Effector memory CD8-positive, alpha-beta T cell (primary cell): ENCODE measurements at regions not wholly inside any gene's neighbourhood (a gene's known extent, or its start where the extent isn't known, plus 50 kb on each side); places are given as distances from the start of the nearest gene placed in this dataset.
A peak's percentile ranks its signal among the peaks of the same experiment; 100 is the strongest.
"Not testable (repeated sequence)": the region's sequence is repeated elsewhere in the genome, so short reads cannot be mapped to it uniquely, and the experiment has no call there.

Experiments used
- ATAC-seq: fragments of 150-1000 bp; cut with Tn5 transposase; replicated peaks from 2 replicates; pipeline ENCODE4 v1.10.0; 2021; ENCODE audit warnings: mild to moderate bottlenecking, moderate library complexity
- DNase-seq, 3 experiments: peaks; one replicate each; pipeline ENCODE4 v3.0.0; 2021
- H3K27ac Mint-ChIP-seq, 2 donors: one replicate each; pipeline ENCODE4 v1.8.0; 2022; ENCODE audit warnings: mild to moderate bottlenecking in 2 of 2, mixed read lengths in 2 of 2, moderate library complexity in 2 of 2
- H3K27me3 Mint-ChIP-seq, 2 donors: one replicate each; pipeline ENCODE4 v1.8.0; 2022; ENCODE audit warnings: mixed read lengths in 2 of 2
- H3K36me3 Mint-ChIP-seq: one replicate; pipeline ENCODE4 v1.8.0; 2022; ENCODE audit warnings: mild to moderate bottlenecking, moderate library complexity, mixed read lengths; ENCODE audit not compliant: insufficient read depth
- H3K4me1 Mint-ChIP-seq, 2 donors: one replicate each; pipeline ENCODE4 v1.8.0; 2022; ENCODE audit warnings: low read depth in 2 of 2, mixed read lengths in 2 of 2
- H3K4me3 Mint-ChIP-seq, 2 donors: one replicate each; pipeline ENCODE4 v1.8.0; 2022; ENCODE audit warnings: mild to moderate bottlenecking in 2 of 2, mixed read lengths in 2 of 2, moderate library complexity in 2 of 2
- H3K9me3 Mint-ChIP-seq, 2 donors: one replicate each; pipeline ENCODE4 v1.8.0; 2022; ENCODE audit warnings: mixed read lengths in 2 of 2

- ATAC-seq: no peak
- Mint-ChIP-seq H3K27me3 (no peaks in the 10 kb centered on the region), H3K4me3 (no peak overlapping the region), H3K36me3 (no peaks in the 10 kb centered on the region), H3K27ac (peak overlapping the region in 1 of 2 donors; percentile 58), H3K9me3 (no peaks in the 10 kb centered on the region), H3K4me1 (no peaks in the 10 kb centered on the region)
- no peak for DNase-seq
Observed at GRCh38 chrX:53768451-53768850, 81.9 kb upstream of the HUWE1 start.

GRCh38 chrX:53767544-53767943, 81.0 kb upstream of the HUWE1 start:
- Mint-ChIP-seq H3K36me3 (no peaks in the 10 kb centered on the region), H3K9me3 (no peaks in the 10 kb centered on the region), H3K4me3 (no peak overlapping the region), H3K27me3 (no peaks in the 10 kb centered on the region), H3K27ac (no peak overlapping the region), H3K4me1 (no peaks in the 10 kb centered on the region)
- ATAC-seq (no peak), DNase-seq (no peak)

- not testable (repeated sequence) for ATAC-seq, H3K9me3 Mint-ChIP-seq, H3K27me3 Mint-ChIP-seq, H3K27ac Mint-ChIP-seq, DNase-seq, H3K36me3 Mint-ChIP-seq, H3K4me3 Mint-ChIP-seq, H3K4me1 Mint-ChIP-seq
Observed at GRCh38 chrX:53757181-53757580, 70.7 kb upstream of the HUWE1 start.

GRCh38 chrX:53746718-53747117, 60.2 kb upstream of the HUWE1 start:
- H3K36me3 Mint-ChIP-seq: no peaks in the 10 kb centered on the region
- H3K27ac Mint-ChIP-seq: no peak overlapping the region
- no peak overlapping the region for H3K4me3 Mint-ChIP-seq
- H3K27me3 Mint-ChIP-seq: no peaks in the 10 kb centered on the region
- ATAC-seq: no peak
- H3K4me1 Mint-ChIP-seq: no peaks in the 10 kb centered on the region
- no peaks in the 10 kb centered on the region for H3K9me3 Mint-ChIP-seq
- DNase-seq: no peak

GRCh38 chrX:53743244-53743643, 56.7 kb upstream of the HUWE1 start:
- no peaks in the 10 kb centered on the region for H3K27me3 Mint-ChIP-seq
- ATAC-seq (no peak), DNase-seq (no peak)
- H3K4me1 Mint-ChIP-seq: no peaks in the 10 kb centered on the region
- no peaks in the 10 kb centered on the region for H3K36me3 Mint-ChIP-seq
- no peak overlapping the region for H3K4me3 Mint-ChIP-seq
- no peaks in the 10 kb centered on the region for H3K9me3 Mint-ChIP-seq
- H3K27ac Mint-ChIP-seq: no peak overlapping the region

GRCh38 chrX:53738370-53738906, 51.9 kb upstream of the HUWE1 start:
- DNase-seq (no peak), ATAC-seq (no peak)
- Mint-ChIP-seq H3K27ac (no peak overlapping the region), H3K9me3 (no peaks in the 10 kb centered on the region), H3K4me3 (no peak overlapping the region), H3K36me3 (no peaks in the 10 kb centered on the region), H3K27me3 (no peaks in the 10 kb centered on the region), H3K4me1 (peaks cover 0 to 1% of the 10 kb centered on the region in 2 donors)
